ENCODE measurements at regions not wholly inside any gene's neighbourhood (a gene's known extent, or its start where the extent isn't known, plus 50 kb on each side); places are given as distances from the start of the nearest gene placed in this dataset.

DNA sequence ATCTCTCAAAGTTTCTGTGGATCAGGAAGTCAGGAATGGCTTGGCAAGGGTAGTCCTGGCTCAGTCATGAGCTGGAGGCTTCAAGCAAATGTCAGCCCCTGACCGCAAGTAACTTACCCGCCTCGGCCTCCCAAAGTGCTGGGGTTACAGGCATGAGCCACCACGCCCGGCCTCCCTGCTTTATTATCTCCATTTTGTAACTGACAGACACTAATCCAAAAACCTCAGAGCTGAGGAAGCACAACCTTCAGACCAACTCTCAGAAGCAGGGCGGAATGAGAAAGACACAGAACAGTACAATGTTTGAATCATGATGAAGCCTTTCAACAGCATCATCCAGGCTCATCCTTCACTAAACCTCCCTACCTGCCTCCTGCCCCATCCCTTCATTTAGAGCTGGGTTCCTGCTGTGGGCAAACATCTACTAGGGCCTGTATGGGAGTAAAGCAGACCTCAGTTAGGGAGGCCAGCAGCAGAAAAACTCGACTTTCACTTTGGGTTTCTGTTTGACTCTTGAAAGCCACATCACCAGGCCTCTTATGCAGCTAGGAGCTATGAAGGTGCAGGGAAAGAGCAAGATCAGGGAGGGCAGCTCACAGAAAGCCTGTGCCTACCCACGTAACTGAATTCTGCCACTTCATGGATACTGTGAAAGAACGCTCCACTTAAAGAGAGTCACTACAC, 84.4 kb upstream of the RAB4A start:
- TF ChIP-seq, protein P1, sequence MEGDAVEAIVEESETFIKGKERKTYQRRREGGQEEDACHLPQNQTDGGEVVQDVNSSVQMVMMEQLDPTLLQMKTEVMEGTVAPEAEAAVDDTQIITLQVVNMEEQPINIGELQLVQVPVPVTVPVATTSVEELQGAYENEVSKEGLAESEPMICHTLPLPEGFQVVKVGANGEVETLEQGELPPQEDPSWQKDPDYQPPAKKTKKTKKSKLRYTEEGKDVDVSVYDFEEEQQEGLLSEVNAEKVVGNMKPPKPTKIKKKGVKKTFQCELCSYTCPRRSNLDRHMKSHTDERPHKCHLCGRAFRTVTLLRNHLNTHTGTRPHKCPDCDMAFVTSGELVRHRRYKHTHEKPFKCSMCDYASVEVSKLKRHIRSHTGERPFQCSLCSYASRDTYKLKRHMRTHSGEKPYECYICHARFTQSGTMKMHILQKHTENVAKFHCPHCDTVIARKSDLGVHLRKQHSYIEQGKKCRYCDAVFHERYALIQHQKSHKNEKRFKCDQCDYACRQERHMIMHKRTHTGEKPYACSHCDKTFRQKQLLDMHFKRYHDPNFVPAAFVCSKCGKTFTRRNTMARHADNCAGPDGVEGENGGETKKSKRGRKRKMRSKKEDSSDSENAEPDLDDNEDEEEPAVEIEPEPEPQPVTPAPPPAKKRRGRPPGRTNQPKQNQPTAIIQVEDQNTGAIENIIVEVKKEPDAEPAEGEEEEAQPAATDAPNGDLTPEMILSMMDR (IDR thresholded peaks at IDR 0.05): no peak
- no peak for TF ChIP-seq POLR2A (IDR thresholded peaks at IDR 0.05)
- no peak for TF ChIP-seq POLR2AphosphoS5 (IDR thresholded peaks at IDR 0.05)

Measured in prostate gland (tissue), 2 donors.